H1 (cell line): ENCODE measurements at regions not wholly inside any gene's neighbourhood (a gene's known extent, or its start where the extent isn't known, plus 50 kb on each side); places are given as distances from the start of the nearest gene placed in this dataset.

Experiments used
- CTCF ChIA-PET: fragments of 300-600 bp; sonication (Branson Sonifier 250); formaldehyde crosslinking; loops from one replicate; lab custom pipeline; 2021; ENCODE audit not compliant: partially characterized antibody; lab: Charles Lee
- POLR2A ChIA-PET: fragments of 300-600 bp; sonication (Branson Sonifier 250); formaldehyde crosslinking; loops from one replicate; lab custom pipeline; 2021; ENCODE audit warnings: inconsistent platforms; ENCODE audit not compliant: partially characterized antibody; lab: Charles Lee
- DNase-seq, 2 experiments: peaks; one replicate each; pipeline versions ENCODE4 v3.0.0 to v3.0.0-alpha.2; 2010 to 2022; ENCODE audit warnings: low spot score in 2 of 2, low read depth in 1 of 2, mixed read lengths in 1 of 2
- FAIRE-seq: peaks from 2 replicates; lab custom pipeline; 2011; peaks lifted over from hg19 to GRCh38; lab: Jason Lieb, UNC
- H2AFZ ChIP-seq: 2 replicates; pipeline ENCODE4 v1.8.1; 2012; ENCODE audit warnings: low read length, inconsistent platforms
- H2AK5ac ChIP-seq: 2 replicates; pipeline ENCODE4 v1.6.1; 2013; ENCODE audit warnings: low read depth, low read length
- H2BK120ac ChIP-seq: replicated peaks from 2 replicates; pipeline ENCODE3; 2013; ENCODE audit warnings: low read depth, low read length, inconsistent platforms
- H2BK12ac ChIP-seq: 2 replicates; pipeline ENCODE4 v1.6.1; 2013; ENCODE audit warnings: low read depth, low read length
- H2BK15ac ChIP-seq: 2 replicates; pipeline ENCODE4 v1.6.1; 2013; ENCODE audit warnings: low read length
- H2BK20ac ChIP-seq: 2 replicates; pipeline ENCODE4 v1.6.1; 2013; ENCODE audit warnings: low read length
- H2BK5ac ChIP-seq: 2 replicates; pipeline ENCODE4 v1.6.1; 2013; ENCODE audit warnings: low read depth, low read length
- H3K14ac ChIP-seq: 2 replicates; pipeline ENCODE4 v1.6.1; 2013; ENCODE audit warnings: inconsistent platforms; ENCODE audit not compliant: insufficient read length
- H3K18ac ChIP-seq: 2 replicates; pipeline ENCODE4 v1.6.1; 2013; ENCODE audit warnings: low read length; ENCODE audit errors: extremely low read depth
- H3K23ac ChIP-seq: 2 replicates; pipeline ENCODE4 v1.6.1; 2013; ENCODE audit warnings: inconsistent platforms; ENCODE audit not compliant: insufficient read length
- H3K23me2 ChIP-seq: 2 replicates; pipeline ENCODE4 v1.6.1; 2013; ENCODE audit warnings: low read depth, low read length
- H3K27ac ChIP-seq: 2 replicates; pipeline ENCODE4 v1.6.1; 2011; ENCODE audit warnings: low read depth, low read length, inconsistent platforms
- H3K27me3 ChIP-seq, 4 experiments: replicated peaks in 1 of 4; 1 replicate in 1 of 4; 2 replicates in 3 of 4; pipeline versions ENCODE4 v1.6.1 to v1.8.1; 2011 to 2013; ENCODE audit warnings: low read length in 3 of 4, mild to moderate bottlenecking in 3 of 4, inconsistent platforms in 2 of 4, mixed read lengths in 2 of 4, moderate library complexity in 1 of 4; ENCODE audit not compliant: control insufficient read depth in 3 of 4, insufficient read depth in 3 of 4; ENCODE audit errors: extremely low read depth in 1 of 4
- H3K36me3 ChIP-seq, 4 experiments: 2 replicates each; pipeline versions ENCODE4 v1.6.1 to v1.8.1; 2011 to 2013; ENCODE audit warnings: mild to moderate bottlenecking in 4 of 4, low read length in 3 of 4, moderate library complexity in 2 of 4, control low read depth in 1 of 4, inconsistent platforms in 1 of 4; ENCODE audit not compliant: insufficient read depth in 4 of 4, control insufficient read depth in 2 of 4
- H3K4ac ChIP-seq: replicated peaks from 2 replicates; pipeline ENCODE3; 2013; ENCODE audit warnings: low read length, low read depth, mixed read lengths, inconsistent platforms; ENCODE audit not compliant: insufficient read length
- H3K4me1 ChIP-seq, 4 experiments: replicated peaks in 1 of 4; 1 replicate in 1 of 4; 2 replicates in 3 of 4; pipeline versions ENCODE4 v1.6.1 to v1.8.1; 2011 to 2013; ENCODE audit warnings: low read length in 3 of 4, inconsistent platforms in 2 of 4, mixed read lengths in 1 of 4; ENCODE audit not compliant: insufficient read depth in 4 of 4, control insufficient read depth in 3 of 4
- H3K4me2 ChIP-seq, 2 experiments: 2 replicates each; pipeline versions ENCODE4 v1.6.1 to v1.8.1; 2011 to 2013; ENCODE audit warnings: low read depth in 2 of 2, low read length in 2 of 2, control low read depth in 1 of 2, inconsistent platforms in 1 of 2, mild to moderate bottlenecking in 1 of 2; ENCODE audit not compliant: insufficient read depth in 1 of 2
- H3K4me3 ChIP-seq, 4 experiments: fragments of 200-600, 300-600 bp in 1 of 4; sonication (generic), shearing (Covaris generic), sonication (Bioruptor Twin) in 1 of 4; 2 replicates each; pipeline versions ENCODE4 v1.5.1 to v1.8.1; 2011 to 2016; ENCODE audit warnings: low read length in 4 of 4, low read depth in 3 of 4, control low read depth in 2 of 4, inconsistent platforms in 2 of 4, mild to moderate bottlenecking in 2 of 4, mixed read lengths in 1 of 4, moderate library complexity in 1 of 4; ENCODE audit not compliant: insufficient read depth in 2 of 4; ENCODE audit errors: extremely low read depth in 1 of 4
- H3K56ac ChIP-seq: replicated peaks from 2 replicates; pipeline ENCODE3; 2013; ENCODE audit warnings: low read depth, mild to moderate bottlenecking, mixed read lengths, low read length, inconsistent platforms; ENCODE audit not compliant: insufficient read length
- H3K79me1 ChIP-seq: 2 replicates; pipeline ENCODE4 v1.6.1; 2013; ENCODE audit warnings: low read depth, low read length, control low read depth
- H3K79me2 ChIP-seq, 2 experiments: 2 replicates each; pipeline versions ENCODE4 v1.6.1 to v1.8.1; 2012 to 2013; ENCODE audit warnings: low read length in 2 of 2, mild to moderate bottlenecking in 2 of 2, inconsistent platforms in 1 of 2; ENCODE audit not compliant: insufficient read depth in 2 of 2, control insufficient read depth in 1 of 2
- H3K9ac ChIP-seq, 4 experiments: replicated peaks in 1 of 4; 1 replicate in 1 of 4; 2 replicates in 3 of 4; pipeline versions ENCODE4 v1.6.1 to v1.8.1; 2011 to 2013; ENCODE audit warnings: low read depth in 3 of 4, low read length in 3 of 4, control low read depth in 2 of 4, mild to moderate bottlenecking in 2 of 4, moderate library complexity in 2 of 4, inconsistent platforms in 1 of 4; ENCODE audit errors: extremely low read depth in 1 of 4
- H3K9me3 ChIP-seq, 2 experiments: 2 replicates each; pipeline versions ENCODE4 v1.6.1 to v1.8.1; 2012 to 2013; ENCODE audit warnings: mild to moderate bottlenecking in 2 of 2, moderate library complexity in 2 of 2, control low read depth in 1 of 2, inconsistent platforms in 1 of 2, low read depth in 1 of 2, low read length in 1 of 2, mixed read lengths in 1 of 2; ENCODE audit not compliant: insufficient read depth in 2 of 2
- H4K20me1 ChIP-seq, 2 experiments: replicated peaks in 1 of 2; 2 replicates each; pipeline versions ENCODE3 to v1.8.1; 2011 to 2013; ENCODE audit warnings: inconsistent platforms in 2 of 2, low read length in 2 of 2, mild to moderate bottlenecking in 1 of 2; ENCODE audit not compliant: insufficient read depth in 2 of 2, control insufficient read depth in 1 of 2
- H4K5ac ChIP-seq: 2 replicates; pipeline ENCODE4 v1.6.1; 2013; ENCODE audit warnings: low read length, low read depth, mixed read lengths, inconsistent platforms; ENCODE audit not compliant: insufficient read length
- H4K8ac ChIP-seq: 2 replicates; pipeline ENCODE4 v1.8.0; 2013; ENCODE audit warnings: mild to moderate bottlenecking, moderate library complexity, low read length, inconsistent platforms; ENCODE audit not compliant: insufficient read depth; ENCODE audit errors: extremely low read depth
- H4K91ac ChIP-seq: replicated peaks from 2 replicates; pipeline ENCODE3; 2013; ENCODE audit warnings: low read length, mixed read lengths, inconsistent platforms; ENCODE audit not compliant: insufficient read length
- HDAC6 ChIP-seq: IDR thresholded peaks from one replicate; pipeline ENCODE4 v1.7.1; 2012; ENCODE audit warnings: low read depth, mild to moderate bottlenecking, inconsistent platforms, low read length, moderate library complexity
- MAX ChIP-seq: IDR thresholded peaks from 2 replicates; pipeline ENCODE4 v1.6.1; 2012; ENCODE audit warnings: inconsistent platforms
- RFX5 ChIP-seq: IDR thresholded peaks from 2 replicates; pipeline ENCODE4 v1.6.1; 2011; ENCODE audit warnings: low read depth, low read length, improper control_type of control experiment, borderline replicate concordance
- TAF7 ChIP-seq: optimal IDR thresholded peaks from 2 replicates; pipeline ENCODE3; 2011; ENCODE audit warnings: low read depth, mild to moderate bottlenecking, inconsistent platforms, low read length, moderate library complexity, borderline replicate concordance
- TBP ChIP-seq: IDR thresholded peaks from 2 replicates; pipeline ENCODE4 v1.6.1; 2011; ENCODE audit warnings: low read depth, low read length, improper control_type of control experiment
- WGBS, 2 experiments: shearing (Covaris generic) in 1 of 2; methylation state at CpG; one replicate each; pipeline versions ENCODE4 v1.1.6 to v1.1.7; 2013 to 2015; ENCODE audit warnings: low lambda C conversion rate in 2 of 2, mixed read lengths in 2 of 2, inconsistent platforms in 1 of 2, low coverage in 1 of 2, missing lambda C conversion rate in 1 of 2; ENCODE audit not compliant: insufficient replicate concordance in 2 of 2, insufficient coverage in 1 of 2, insufficient read length in 1 of 2; ENCODE audit errors: extremely low coverage in 1 of 2, missing lambda C conversion rate in 1 of 2; 5-methylcytosine and 5-hydroxymethylcytosine counted together

- Histone ChIP-seq H3K36me3 (no peaks in the 10 kb centered on the region; a peak in 1 of 8 replicates), H2AK5ac (no peak overlapping the region), H3K4me2 (no peak overlapping the region), H3K18ac (no peak overlapping the region), H3K56ac (no peak overlapping the region), H2BK15ac (no peak overlapping the region), H3K79me1 (no peaks in the 10 kb centered on the region), H3K4me1 (no peaks in the 10 kb centered on the region), H4K8ac (no peak overlapping the region), H3K14ac (no peak overlapping the region), H2BK120ac (no peak overlapping the region), H3K9ac (no peak overlapping the region), H3K27me3 (no peaks in the 10 kb centered on the region), H3K4ac (no peak overlapping the region), H2BK20ac (no peak overlapping the region), H4K91ac (no peak overlapping the region), H3K23ac (no peak overlapping the region), H4K20me1 (no peaks in the 10 kb centered on the region), H3K4me3 (no peak overlapping the region), H2AFZ (no peak overlapping the region), H4K5ac (no peak overlapping the region), H3K27ac (no peak overlapping the region), H2BK5ac (no peak overlapping the region), H3K79me2 (no peaks in the 10 kb centered on the region), H2BK12ac (no peak overlapping the region), H3K23me2 (no peaks in the 10 kb centered on the region), H3K9me3 (no peaks in the 10 kb centered on the region)
- FAIRE-seq (no peak), DNase-seq (no peak)
- CTCF ChIA-PET: no interaction called here
- POLR2A ChIA-PET: no interaction called here
- 89% methylated on average over 2 of the region's 2 CpGs; no CpG with 5 or more reads in 1 of the 2 experiments for WGBS, 2 experiments
- TF ChIP-seq TAF7 (no peak), MAX (no peak), TBP (no peak), HDAC6 (no peak), RFX5 (no peak)
These were observed 442.2 kb upstream of the SETBP1 start for GRCh38 chr18:44238454-44238853.
